ENCODE measurements at regions not wholly inside any gene's neighbourhood (a gene's known extent, or its start where the extent isn't known, plus 50 kb on each side); places are given as distances from the start of the nearest gene placed in this dataset.
A peak's percentile ranks its signal among the peaks of the same experiment; 100 is the strongest.
"Not testable (repeated sequence)": the region's sequence is repeated elsewhere in the genome, so short reads cannot be mapped to it uniquely, and the experiment has no call there.

DNA sequence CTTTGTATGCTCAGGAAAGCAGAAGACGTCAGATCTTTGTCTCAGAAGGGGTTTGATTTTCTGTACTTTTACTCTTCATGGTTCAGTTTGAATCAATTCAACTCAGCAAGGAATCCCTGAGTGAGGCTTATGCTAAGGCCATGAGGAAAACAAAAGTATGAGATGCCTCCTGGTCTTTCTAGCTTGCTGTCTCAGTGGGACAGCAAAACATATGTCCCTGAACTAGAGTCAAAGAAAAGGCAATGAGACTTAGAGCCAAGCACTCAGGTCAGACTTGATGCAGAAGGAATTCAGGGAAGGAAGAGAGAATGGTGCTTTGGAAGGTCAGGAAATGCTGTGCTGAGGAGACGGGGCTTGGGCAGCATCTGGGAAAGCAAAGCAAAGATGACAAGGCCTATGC is 236.2 kb upstream of the SFRP2 start:
- Histone ChIP-seq H3K4me1 (no peaks in the 10 kb centered on the region), H3K4me3 (ENCODE audit: low read depth, low read length) (no peak overlapping the region), H3K27me3 (replicated peaks; ENCODE audit: control insufficient read depth, insufficient read depth, low read length) (no peaks in the 10 kb centered on the region), H3K36me3 (ENCODE audit: control insufficient read depth, insufficient read depth, low read length) (no peaks in the 10 kb centered on the region), H3K9me3 (no peaks in the 10 kb centered on the region)
- ChIA-PET CTCF (no interaction called here), POLR2A (no interaction called here)
- intact Hi-C loops (cut with micrococcal nuclease; ENCODE audit: unreplicated experiment) = no loop called here
- Mint-ChIP-seq H3K4me3 (ENCODE audit: unreplicated experiment) (no peak overlapping the region), H3K4me1 (ENCODE audit: low read depth, unreplicated experiment) (no peaks in the 10 kb centered on the region), H3K27ac (ENCODE audit: unreplicated experiment) (no peak overlapping the region), H3K9me3 (ENCODE audit: unreplicated experiment) (no peaks in the 10 kb centered on the region), H3K27me3 (ENCODE audit: insufficient read depth, unreplicated experiment) (peaks cover 11% of the 10 kb centered on the region), H3K36me3 (ENCODE audit: insufficient read depth, unreplicated experiment) (no peaks in the 10 kb centered on the region)
- BruUV-seq (replicated peaks) = no TSS peak
- no peak for DNase-seq
- no peak for TF ChIP-seq CTCF (IDR thresholded peaks at IDR 0.05; ENCODE audit: insufficient read depth in 1 of 2, low read depth in 1 of 2, low read length in 1 of 2, severe bottlenecking in 1 of 2, unreplicated experiment in 1 of 2)

GRCh38 chr4:154024097-154024694 is 235.3 kb upstream of the SFRP2 start:
- H3K4me1 Mint-ChIP-seq (ENCODE audit: low read depth, unreplicated experiment) = no peaks in the 10 kb centered on the region
- peaks cover 14% of the 10 kb centered on the region for H3K27me3 Mint-ChIP-seq (ENCODE audit: insufficient read depth, unreplicated experiment)
- Histone ChIP-seq H3K27me3 (replicated peaks; ENCODE audit: control insufficient read depth, insufficient read depth, low read length) (no peaks in the 10 kb centered on the region), H3K4me1 (no peaks in the 10 kb centered on the region), H3K36me3 (ENCODE audit: control insufficient read depth, insufficient read depth, low read length) (no peaks in the 10 kb centered on the region), H3K9me3 (no peaks in the 10 kb centered on the region), H3K4me3 (ENCODE audit: low read depth, low read length) (no peak overlapping the region)
- TF ChIP-seq CTCF (IDR thresholded peaks at IDR 0.05; ENCODE audit: insufficient read depth in 1 of 2, low read depth in 1 of 2, low read length in 1 of 2, severe bottlenecking in 1 of 2, unreplicated experiment in 1 of 2) = peak in 1 of 2 experiments; percentile 28
- intact Hi-C loops (cut with micrococcal nuclease; ENCODE audit: unreplicated experiment) = no loop called here
- ChIA-PET CTCF (no interaction called here), POLR2A (no interaction called here)
- H3K36me3 Mint-ChIP-seq (ENCODE audit: insufficient read depth, unreplicated experiment) = no peaks in the 10 kb centered on the region
- H3K4me3 Mint-ChIP-seq (ENCODE audit: unreplicated experiment) = no peak overlapping the region
- no TSS peak for BruUV-seq (replicated peaks)
- no peak overlapping the region for H3K27ac Mint-ChIP-seq (ENCODE audit: unreplicated experiment)
- no peaks in the 10 kb centered on the region for H3K9me3 Mint-ChIP-seq (ENCODE audit: unreplicated experiment)
- DNase-seq = peak in 1 of 2 experiments; percentile 10

GRCh38 chr4:154023671-154024070 is 234.8 kb upstream of the SFRP2 start:
- H3K36me3 ChIP-seq (ENCODE audit: control insufficient read depth, insufficient read depth, low read length); H3K4me1 ChIP-seq; DNase-seq; POLR2A ChIA-PET; H3K27me3 ChIP-seq (replicated peaks; ENCODE audit: control insufficient read depth, insufficient read depth, low read length); H3K4me3 Mint-ChIP-seq (ENCODE audit: unreplicated experiment); H3K4me3 ChIP-seq (ENCODE audit: low read depth, low read length); H3K9me3 Mint-ChIP-seq (ENCODE audit: unreplicated experiment); H3K9me3 ChIP-seq; intact Hi-C loops (cut with micrococcal nuclease; ENCODE audit: unreplicated experiment); H3K36me3 Mint-ChIP-seq (ENCODE audit: insufficient read depth, unreplicated experiment); BruUV-seq (replicated peaks); H3K4me1 Mint-ChIP-seq (ENCODE audit: low read depth, unreplicated experiment); H3K27ac Mint-ChIP-seq (ENCODE audit: unreplicated experiment); CTCF ChIA-PET: not testable (repeated sequence)
- H3K27me3 Mint-ChIP-seq (ENCODE audit: insufficient read depth, unreplicated experiment) = peaks cover 14% of the 10 kb centered on the region

Data from Caco-2 (cell line).